ENCODE measurements at regions not wholly inside any gene's neighbourhood (a gene's known extent, or its start where the extent isn't known, plus 50 kb on each side); places are given as distances from the start of the nearest gene placed in this dataset.
"Not testable (repeated sequence)": the region's sequence is repeated elsewhere in the genome, so short reads cannot be mapped to it uniquely, and the experiment has no call there.

- peaks cover 4% of the 10 kb centered on the region for H3K9me3 Mint-ChIP-seq
- no peaks in the 10 kb centered on the region for H3K36me3 Mint-ChIP-seq
- peak overlapping the region; percentile 23 for H3K27ac Mint-ChIP-seq
- no peak for DNase-seq (ENCODE audit: low spot score in 2 of 2, unreplicated experiment in 2 of 2)
- no peak overlapping the region for H3K4me3 Mint-ChIP-seq
- H3K27me3 Mint-ChIP-seq (ENCODE audit: low read depth), result peaks cover 8% of the 10 kb centered on the region
- TF ChIP-seq CTCF (IDR thresholded peaks at IDR 0.05; ENCODE audit: unreplicated experiment), result no peak
- peaks cover 17% of the 10 kb centered on the region for H3K4me1 Mint-ChIP-seq
Observed at GRCh38 chr11:129743112-129743815, 72.4 kb upstream of the TMEM45B start.

- DNase-seq (ENCODE audit: low spot score in 2 of 2, unreplicated experiment in 2 of 2), result no peak
- Mint-ChIP-seq H3K27me3 (ENCODE audit: low read depth) (peaks cover 18% of the 10 kb centered on the region), H3K4me1 (peaks cover 18% of the 10 kb centered on the region), H3K4me3 (no peak overlapping the region), H3K9me3 (no peaks in the 10 kb centered on the region), H3K36me3 (no peaks in the 10 kb centered on the region), H3K27ac (no peak overlapping the region)
- no peak for TF ChIP-seq CTCF (IDR thresholded peaks at IDR 0.05; ENCODE audit: unreplicated experiment)
Observed at GRCh38 chr11:129747071-129747470, 68.6 kb upstream of the TMEM45B start.

- Mint-ChIP-seq H3K27ac (no peak overlapping the region), H3K27me3 (ENCODE audit: low read depth) (peaks cover 18% of the 10 kb centered on the region), H3K4me1 (peaks cover 10% of the 10 kb centered on the region), H3K9me3 (peaks cover 8% of the 10 kb centered on the region), H3K4me3 (no peak overlapping the region), H3K36me3 (no peaks in the 10 kb centered on the region)
- DNase-seq (ENCODE audit: low spot score in 2 of 2, unreplicated experiment in 2 of 2), result no peak
- no peak for TF ChIP-seq CTCF (IDR thresholded peaks at IDR 0.05; ENCODE audit: unreplicated experiment)
Observed at GRCh38 chr11:129749141-129749540, 66.5 kb upstream of the TMEM45B start.

GRCh38 chr11:129750343-129751292, 65.0 kb upstream of the TMEM45B start:
- Mint-ChIP-seq H3K4me3 (peak overlapping the region; percentile 33), H3K36me3 (no peaks in the 10 kb centered on the region), H3K27ac (peak overlapping the region; percentile 30), H3K27me3 (ENCODE audit: low read depth) (peaks cover 18% of the 10 kb centered on the region), H3K4me1 (peaks cover 10% of the 10 kb centered on the region), H3K9me3 (peaks cover 23% of the 10 kb centered on the region)
- DNase-seq (ENCODE audit: low spot score in 2 of 2, unreplicated experiment in 2 of 2), result peak; percentile 75 to 91
- peak; percentile 100 for TF ChIP-seq CTCF (IDR thresholded peaks at IDR 0.05; ENCODE audit: unreplicated experiment)

- Mint-ChIP-seq H3K9me3 (peaks cover 31% of the 10 kb centered on the region), H3K27me3 (ENCODE audit: low read depth) (peaks cover 18% of the 10 kb centered on the region), H3K4me1 (peaks cover 10% of the 10 kb centered on the region), H3K4me3 (no peak overlapping the region), H3K27ac (no peak overlapping the region), H3K36me3 (peaks cover 2% of the 10 kb centered on the region)
- DNase-seq (ENCODE audit: low spot score in 2 of 2, unreplicated experiment in 2 of 2), result no peak
- no peak for TF ChIP-seq CTCF (IDR thresholded peaks at IDR 0.05; ENCODE audit: unreplicated experiment)
Observed at GRCh38 chr11:129751511-129751910, 64.1 kb upstream of the TMEM45B start.

GRCh38 chr11:129763569-129763968, 52.1 kb upstream of the TMEM45B start:
- not testable (repeated sequence) for H3K36me3 Mint-ChIP-seq; DNase-seq (ENCODE audit: low spot score in 2 of 2, unreplicated experiment in 2 of 2); H3K9me3 Mint-ChIP-seq; H3K4me3 Mint-ChIP-seq; H3K27ac Mint-ChIP-seq; H3K27me3 Mint-ChIP-seq (ENCODE audit: low read depth)
- H3K4me1 Mint-ChIP-seq, result peaks cover 11% of the 10 kb centered on the region

GRCh38 chr11:129764204-129764603, 51.4 kb upstream of the TMEM45B start:
- not testable (repeated sequence) for H3K4me3 Mint-ChIP-seq; H3K27ac Mint-ChIP-seq; H3K36me3 Mint-ChIP-seq; H3K27me3 Mint-ChIP-seq (ENCODE audit: low read depth); DNase-seq (ENCODE audit: low spot score in 2 of 2, unreplicated experiment in 2 of 2)
- peaks cover 11% of the 10 kb centered on the region for H3K4me1 Mint-ChIP-seq
- H3K9me3 Mint-ChIP-seq, result peaks cover 13% of the 10 kb centered on the region
